HUES64 (cell line): ENCODE measurements at regions not wholly inside any gene's neighbourhood (a gene's known extent, or its start where the extent isn't known, plus 50 kb on each side); places are given as distances from the start of the nearest gene placed in this dataset.

Experiments
- H3K27ac ChIP-seq: 2 replicates; pipeline ENCODE4 v1.7.0; 2013; ENCODE audit warnings: low read depth, low read length, inconsistent platforms
- H3K27me3 ChIP-seq: 2 replicates; pipeline ENCODE4 v1.6.1; 2013; ENCODE audit warnings: mild to moderate bottlenecking, low read length; ENCODE audit not compliant: insufficient read depth
- H3K36me3 ChIP-seq: 2 replicates; pipeline ENCODE4 v1.6.1; 2013; ENCODE audit warnings: mild to moderate bottlenecking, low read length; ENCODE audit not compliant: insufficient read depth
- H3K4me1 ChIP-seq: 2 replicates; pipeline ENCODE4 v1.6.1; 2013; ENCODE audit warnings: mild to moderate bottlenecking, low read length, moderate library complexity; ENCODE audit not compliant: insufficient read depth
- H3K4me3 ChIP-seq: 2 replicates; pipeline ENCODE4 v1.5.1; 2013; ENCODE audit warnings: mild to moderate bottlenecking, low read length, moderate library complexity
- H3K9ac ChIP-seq: 2 replicates; pipeline ENCODE4 v1.6.1; 2013; ENCODE audit warnings: mild to moderate bottlenecking, low read depth, low read length
- H3K9me3 ChIP-seq: 2 replicates; pipeline ENCODE4 v1.6.1; 2013; ENCODE audit warnings: low read depth, low read length; ENCODE audit not compliant: insufficient read depth
- WGBS: fragments of 150-250, 120-280 bp; methylation state at CpG from one replicate; pipeline ENCODE4 v1.1.7; 2013; ENCODE audit warnings: missing lambda C conversion rate; 5-methylcytosine and 5-hydroxymethylcytosine counted together

- Histone ChIP-seq H3K27ac (no peak overlapping the region), H3K27me3 (no peaks in the 10 kb centered on the region), H3K4me3 (no peak overlapping the region), H3K36me3 (no peaks in the 10 kb centered on the region), H3K9me3 (no peaks in the 10 kb centered on the region), H3K4me1 (no peaks in the 10 kb centered on the region), H3K9ac (no peak overlapping the region)
- 95% methylated on average over 5 of the region's 5 CpGs for WGBS
Measured at GRCh38 chr2:417662-418061, 129.8 kb upstream of the ALKAL2 start.

- Histone ChIP-seq H3K27ac (no peak overlapping the region), H3K36me3 (no peaks in the 10 kb centered on the region), H3K27me3 (no peaks in the 10 kb centered on the region), H3K4me1 (no peaks in the 10 kb centered on the region), H3K4me3 (no peak overlapping the region), H3K9ac (no peak overlapping the region), H3K9me3 (no peaks in the 10 kb centered on the region)
- WGBS = 93% methylated on average over 3 of the region's 3 CpGs
Measured at GRCh38 chr2:417006-417405, 129.1 kb upstream of the ALKAL2 start.

GRCh38 chr2:415986-416610, 128.2 kb upstream of the ALKAL2 start:
- Histone ChIP-seq H3K27me3 (no peaks in the 10 kb centered on the region), H3K36me3 (no peaks in the 10 kb centered on the region), H3K9ac (no peak overlapping the region), H3K9me3 (no peaks in the 10 kb centered on the region), H3K4me3 (no peak overlapping the region), H3K4me1 (no peaks in the 10 kb centered on the region), H3K27ac (no peak overlapping the region)
- WGBS = 95% methylated on average over 11 of the region's 12 CpGs

GRCh38 chr2:409523-409922, 121.6 kb upstream of the ALKAL2 start:
- Histone ChIP-seq H3K9me3 (no peaks in the 10 kb centered on the region), H3K4me3 (no peak overlapping the region), H3K27ac (no peak overlapping the region), H3K27me3 (no peaks in the 10 kb centered on the region), H3K9ac (no peak overlapping the region), H3K36me3 (no peaks in the 10 kb centered on the region), H3K4me1 (no peaks in the 10 kb centered on the region)
- 87% methylated on average over 4 of the region's 4 CpGs for WGBS

- H3K36me3 ChIP-seq = no peaks in the 10 kb centered on the region
- H3K4me3 ChIP-seq = no peak overlapping the region
- no peak overlapping the region for H3K9ac ChIP-seq
- 95% methylated on average over 9 of the region's 9 CpGs for WGBS
- H3K27ac ChIP-seq = no peak overlapping the region
- H3K27me3 ChIP-seq = no peaks in the 10 kb centered on the region
- H3K9me3 ChIP-seq = no peaks in the 10 kb centered on the region
- no peaks in the 10 kb centered on the region for H3K4me1 ChIP-seq
Measured at GRCh38 chr2:407630-408029, 119.7 kb upstream of the ALKAL2 start.

GRCh38 chr2:406876-407275, 119.0 kb upstream of the ALKAL2 start:
- Histone ChIP-seq H3K9me3 (no peaks in the 10 kb centered on the region), H3K27me3 (no peaks in the 10 kb centered on the region), H3K36me3 (no peaks in the 10 kb centered on the region), H3K27ac (no peak overlapping the region), H3K9ac (no peak overlapping the region), H3K4me1 (no peaks in the 10 kb centered on the region), H3K4me3 (no peak overlapping the region)
- 99% methylated on average over 4 of the region's 4 CpGs for WGBS

GRCh38 chr2:406231-406630, 118.3 kb upstream of the ALKAL2 start:
- no peak overlapping the region for H3K4me3 ChIP-seq
- no peak overlapping the region for H3K9ac ChIP-seq
- H3K9me3 ChIP-seq = no peaks in the 10 kb centered on the region
- no peak overlapping the region for H3K27ac ChIP-seq
- no peaks in the 10 kb centered on the region for H3K36me3 ChIP-seq
- 95% methylated on average over 4 of the region's 4 CpGs for WGBS
- H3K4me1 ChIP-seq = no peaks in the 10 kb centered on the region
- H3K27me3 ChIP-seq = no peaks in the 10 kb centered on the region

GRCh38 chr2:404581-404980, 116.7 kb upstream of the ALKAL2 start:
- no peak overlapping the region for H3K4me3 ChIP-seq
- no peaks in the 10 kb centered on the region for H3K27me3 ChIP-seq
- no peaks in the 10 kb centered on the region for H3K9me3 ChIP-seq
- no peak overlapping the region for H3K9ac ChIP-seq
- 91% methylated on average over 2 of the region's 2 CpGs for WGBS
- H3K27ac ChIP-seq = no peak overlapping the region
- H3K4me1 ChIP-seq = no peaks in the 10 kb centered on the region
- H3K36me3 ChIP-seq = no peaks in the 10 kb centered on the region

- Histone ChIP-seq H3K27ac (no peak overlapping the region), H3K36me3 (no peaks in the 10 kb centered on the region), H3K4me3 (no peak overlapping the region), H3K4me1 (no peaks in the 10 kb centered on the region), H3K27me3 (no peaks in the 10 kb centered on the region), H3K9me3 (no peaks in the 10 kb centered on the region), H3K9ac (no peak overlapping the region)
Measured at GRCh38 chr2:403682-404081, 115.8 kb upstream of the ALKAL2 start.

GRCh38 chr2:402721-403120, 114.8 kb upstream of the ALKAL2 start:
- WGBS = 92% methylated on average over 3 of the region's 3 CpGs
- no peaks in the 10 kb centered on the region for H3K27me3 ChIP-seq
- no peak overlapping the region for H3K9ac ChIP-seq
- H3K9me3 ChIP-seq = no peaks in the 10 kb centered on the region
- H3K36me3 ChIP-seq = no peaks in the 10 kb centered on the region
- no peak overlapping the region for H3K4me3 ChIP-seq
- H3K4me1 ChIP-seq = no peaks in the 10 kb centered on the region
- H3K27ac ChIP-seq = no peak overlapping the region

GRCh38 chr2:402206-402605, 114.3 kb upstream of the ALKAL2 start:
- 85% methylated on average over 3 of the region's 3 CpGs for WGBS
- H3K36me3 ChIP-seq = no peaks in the 10 kb centered on the region
- H3K27ac ChIP-seq = no peak overlapping the region
- no peak overlapping the region for H3K4me3 ChIP-seq
- H3K9ac ChIP-seq = no peak overlapping the region
- no peaks in the 10 kb centered on the region for H3K4me1 ChIP-seq
- no peaks in the 10 kb centered on the region for H3K9me3 ChIP-seq
- no peaks in the 10 kb centered on the region for H3K27me3 ChIP-seq

- H3K4me1 ChIP-seq = no peaks in the 10 kb centered on the region; the same call in 1 of the 2 replicates
- no peaks in the 10 kb centered on the region for H3K36me3 ChIP-seq
- H3K9ac ChIP-seq = no peak overlapping the region
- H3K27ac ChIP-seq = no peak overlapping the region
- H3K27me3 ChIP-seq = no peaks in the 10 kb centered on the region
- no peaks in the 10 kb centered on the region for H3K9me3 ChIP-seq
- 77% methylated on average over 13 of the region's 14 CpGs for WGBS
- no peak overlapping the region for H3K4me3 ChIP-seq
Measured at GRCh38 chr2:401019-401679, 113.3 kb upstream of the ALKAL2 start.
